T-cell (primary cell): ENCODE measurements at regions not wholly inside any gene's neighbourhood (a gene's known extent, or its start where the extent isn't known, plus 50 kb on each side); places are given as distances from the start of the nearest gene placed in this dataset.
A peak's percentile ranks its signal among the peaks of the same experiment; 100 is the strongest.

Source experiments
- ATAC-seq, 4 experiments: fragments of 200-7000 bp in 3 of 4; fragments of 150-1000 bp in 1 of 4; cut with Tn5 transposase; replicated peaks in 1 of 4; 1 replicate in 3 of 4; 2 replicates in 1 of 4; pipeline ENCODE4 v1.10.0; 2021; ENCODE audit warnings: moderate library complexity in 3 of 4, mild to moderate bottlenecking in 2 of 4, moderate number of reproducible peaks in 1 of 4
- CTCF ChIA-PET, 2 donors: fragments of 300-600 bp; sonication (Branson Sonifier 250); formaldehyde crosslinking; loops; one replicate each; lab custom pipeline; 2022; ENCODE audit warnings: antibody characterized with exemption in 2 of 2; lab: Charles Lee
- POLR2A ChIA-PET, 2 donors: fragments of 300-600 bp; sonication (Branson Sonifier 250); formaldehyde crosslinking; loops; one replicate each; lab custom pipeline; 2022; ENCODE audit warnings: antibody characterized with exemption in 2 of 2; lab: Charles Lee
- DNase-seq, 35 experiments: peaks; one replicate each; pipeline versions ENCODE4 v3.0.0 to v3.0.0-alpha.2; 2013 to 2023
- H3K27ac ChIP-seq: one replicate; pipeline ENCODE4 v1.5.1; 2013; ENCODE audit warnings: low read length
- H3K27me3 ChIP-seq, 2 experiments: replicated peaks in 1 of 2; 1 replicate in 1 of 2; 2 replicates in 1 of 2; pipeline versions ENCODE4 v1.6.1 to v1.7.0; 2013; ENCODE audit warnings: low read length in 1 of 2, mixed read lengths in 1 of 2; ENCODE audit not compliant: control insufficient read depth in 2 of 2, insufficient read depth in 2 of 2; ENCODE audit errors: extremely low read depth in 1 of 2
- H3K36me3 ChIP-seq, 2 donors: 1 replicate in 1 of 2; 2 replicates in 1 of 2; pipeline versions ENCODE4 v1.6.1 to v1.7.0; 2013; ENCODE audit warnings: low read length in 1 of 2; ENCODE audit not compliant: control insufficient read depth in 2 of 2, insufficient read depth in 1 of 2; ENCODE audit errors: extremely low read depth in 1 of 2
- H3K4me1 ChIP-seq, 2 experiments: 1 replicate in 1 of 2; 2 replicates in 1 of 2; pipeline versions ENCODE4 v1.6.1 to v1.7.0; 2013; ENCODE audit warnings: low read length in 2 of 2, mixed read lengths in 1 of 2; ENCODE audit not compliant: insufficient read depth in 2 of 2, control insufficient read depth in 1 of 2; ENCODE audit errors: extremely low read depth in 1 of 2
- H3K4me3 ChIP-seq, 2 donors: 1 replicate in 1 of 2; 2 replicates in 1 of 2; pipeline versions ENCODE4 v1.5.1 to v1.7.0; 2013; ENCODE audit warnings: mild to moderate bottlenecking in 2 of 2, low read length in 1 of 2, moderate library complexity in 1 of 2; ENCODE audit not compliant: control insufficient read depth in 1 of 2; ENCODE audit errors: extremely low read depth in 1 of 2
- H3K9me3 ChIP-seq: 2 replicates; pipeline ENCODE4 v1.7.0; 2013
- H3K27ac Mint-ChIP-seq, 2 donors: one replicate each; pipeline ENCODE4 v1.8.0; 2020 to 2021; ENCODE audit warnings: mild to moderate bottlenecking in 2 of 2, mixed read lengths in 2 of 2
- H3K27me3 Mint-ChIP-seq, 2 donors: one replicate each; pipeline ENCODE4 v1.8.0; 2021 to 2022; ENCODE audit warnings: mixed read lengths in 2 of 2
- H3K36me3 Mint-ChIP-seq: one replicate; pipeline ENCODE4 v1.8.0; 2021; ENCODE audit warnings: mixed read lengths
- H3K4me1 Mint-ChIP-seq, 3 donors: one replicate each; pipeline ENCODE4 v1.8.0; 2020 to 2022; ENCODE audit warnings: mixed read lengths in 3 of 3, mild to moderate bottlenecking in 1 of 3
- H3K4me3 Mint-ChIP-seq, 3 donors: one replicate each; pipeline ENCODE4 v1.8.0; 2020 to 2022; ENCODE audit warnings: mild to moderate bottlenecking in 3 of 3, mixed read lengths in 3 of 3, moderate library complexity in 3 of 3
- H3K9me3 Mint-ChIP-seq, 3 donors: one replicate each; pipeline ENCODE4 v1.8.0; 2020 to 2022; ENCODE audit warnings: mixed read lengths in 3 of 3
- WGBS: methylation state at CpG from one replicate; pipeline ENCODE4 v1.1.5; 2013; ENCODE audit warnings: missing lambda C conversion rate; ENCODE audit not compliant: insufficient coverage; 5-methylcytosine and 5-hydroxymethylcytosine counted together

- H3K27me3 Mint-ChIP-seq: no peaks in the 10 kb centered on the region
- peaks cover 46 to 59% (median 50%) of the 10 kb centered on the region in 3 donors for H3K4me1 Mint-ChIP-seq
- H3K27ac Mint-ChIP-seq: peak overlapping the region in 1 of 2 donors; percentile 56
- ATAC-seq (no peak), DNase-seq (no peak)
- ChIA-PET CTCF (no interaction called here), POLR2A (interaction anchor here (1.2 to 3.7 kb wide), 2 partner anchors 132 to 152 kb away, joined by 3 to 19 read pairs; partner anchors contain the start of gene NEDD9 (in 1 of the 2))
- Histone ChIP-seq H3K4me3 (no peak overlapping the region), H3K4me1 (peaks cover 20 to 36% of the 10 kb centered on the region in 2 experiments), H3K36me3 (peaks cover 0 to 8% of the 10 kb centered on the region in 2 donors), H3K27me3 (no peaks in the 10 kb centered on the region), H3K9me3 (no peaks in the 10 kb centered on the region), H3K27ac (no peak overlapping the region)
- no peaks in the 10 kb centered on the region for H3K9me3 Mint-ChIP-seq
- WGBS: no CpG with 5 or more reads among the region's 7 CpGs
- peaks cover 9% of the 10 kb centered on the region for H3K36me3 Mint-ChIP-seq
- no peak overlapping the region for H3K4me3 Mint-ChIP-seq
These were observed 152.3 kb upstream of the NEDD9 start for GRCh38 chr6:11384531-11385309.

- Mint-ChIP-seq H3K27me3 (no peaks in the 10 kb centered on the region), H3K4me1 (peaks cover 61 to 79% (median 62%) of the 10 kb centered on the region in 3 donors), H3K4me3 (peak overlapping the region; percentile 89 to 94 (median 90)), H3K9me3 (no peaks in the 10 kb centered on the region), H3K27ac (peak overlapping the region; percentile 92 to 93), H3K36me3 (peaks cover 19% of the 10 kb centered on the region)
- DNase-seq: peak; percentile 47 to 87 (median 68)
- no peaks in the 10 kb centered on the region for H3K9me3 ChIP-seq
- peak; percentile 95 to 97 (median 96) for ATAC-seq
- CTCF ChIA-PET: interaction anchor here (0.6 to 1.8 kb wide), 15 partner anchors 15 to 211 kb away, joined by 3 to 9 read pairs (median 3); partner anchors contain the start of gene NEDD9 (in 1 of the 2)
- WGBS: 0% methylated on average over 3 of the region's 13 CpGs
- peaks cover 0 to 8% of the 10 kb centered on the region in 2 donors for H3K36me3 ChIP-seq
- peak overlapping the region; percentile 94 for H3K27ac ChIP-seq
- peak overlapping the region; percentile 80 for H3K4me3 ChIP-seq
- H3K4me1 ChIP-seq: peaks cover 20 to 46% of the 10 kb centered on the region in 2 experiments
- H3K27me3 ChIP-seq: no peaks in the 10 kb centered on the region
- POLR2A ChIA-PET: interaction anchor here (0.6 to 4.1 kb wide), 15 partner anchors 9 to 684 kb away, joined by 3 to 29 read pairs (median 4); partner anchors contain the start of gene NEDD9 (in 1 of the 2)
These were observed 149.5 kb upstream of the NEDD9 start for GRCh38 chr6:11381801-11382513.

- 73% methylated on average over 2 of the region's 12 CpGs for WGBS
- H3K9me3 ChIP-seq: no peaks in the 10 kb centered on the region
- H3K27ac Mint-ChIP-seq: peak overlapping the region; percentile 92 to 93
- H3K4me1 ChIP-seq: peaks cover 20 to 48% of the 10 kb centered on the region in 2 experiments
- H3K4me1 Mint-ChIP-seq: peaks cover 61 to 79% (median 61%) of the 10 kb centered on the region in 3 donors
- no peaks in the 10 kb centered on the region for H3K27me3 Mint-ChIP-seq
- H3K36me3 ChIP-seq: peaks cover 0 to 8% of the 10 kb centered on the region in 2 donors
- ATAC-seq: no peak
- H3K27ac ChIP-seq: peak overlapping the region; percentile 94
- CTCF ChIA-PET: interaction anchor here (0.6 to 1.8 kb wide), 10 partner anchors 14 to 179 kb away, joined by 3 to 9 read pairs (median 4); partner anchors contain the start of gene NEDD9 (in 1 of the 2)
- no peaks in the 10 kb centered on the region for H3K9me3 Mint-ChIP-seq
- POLR2A ChIA-PET: interaction anchor here (0.6 to 4.1 kb wide), 14 partner anchors 8 to 159 kb away, joined by 3 to 29 read pairs (median 4); partner anchors contain the start of gene NEDD9 (in 1 of the 2)
- DNase-seq: no peak
- H3K36me3 Mint-ChIP-seq: peaks cover 22% of the 10 kb centered on the region
- H3K27me3 ChIP-seq: no peaks in the 10 kb centered on the region
- peak overlapping the region; percentile 80 for H3K4me3 ChIP-seq
- peak overlapping the region; percentile 89 to 94 (median 90) for H3K4me3 Mint-ChIP-seq
These were observed 148.7 kb upstream of the NEDD9 start for GRCh38 chr6:11380969-11381744.

GRCh38 chr6:11380549-11380948 is 148.1 kb upstream of the NEDD9 start:
- H3K4me3 ChIP-seq: peak overlapping the region in 1 of 2 donors; percentile 80
- H3K4me3 Mint-ChIP-seq: peak overlapping the region; percentile 89 to 94 (median 90)
- ChIA-PET CTCF (interaction anchor here (1.1 to 1.8 kb wide), 4 partner anchors 14 to 208 kb away, joined by 3 to 9 read pairs (median 4); no protein-coding TSS in a partner anchor), POLR2A (interaction anchor here (0.6 to 4.1 kb wide), 6 partner anchors 10 to 158 kb away, joined by 3 to 29 read pairs (median 4); partner anchors contain the start of gene NEDD9 (in 1 of the 2))
- H3K27ac ChIP-seq: no peak overlapping the region
- no peaks in the 10 kb centered on the region for H3K9me3 Mint-ChIP-seq
- H3K4me1 Mint-ChIP-seq: peaks cover 63 to 80% (median 65%) of the 10 kb centered on the region in 3 donors
- ATAC-seq (no peak), DNase-seq (no peak)
- peaks cover 26% of the 10 kb centered on the region for H3K36me3 Mint-ChIP-seq
- peak overlapping the region; percentile 92 to 93 for H3K27ac Mint-ChIP-seq
- H3K27me3 Mint-ChIP-seq: no peaks in the 10 kb centered on the region
- 80% methylated on average over 6 of the region's 7 CpGs for WGBS
- no peaks in the 10 kb centered on the region for H3K27me3 ChIP-seq
- H3K36me3 ChIP-seq: peaks cover 0 to 8% of the 10 kb centered on the region in 2 donors
- no peaks in the 10 kb centered on the region for H3K9me3 ChIP-seq
- peaks cover 20 to 48% of the 10 kb centered on the region in 2 experiments for H3K4me1 ChIP-seq

GRCh38 chr6:11379805-11380204 is 147.3 kb upstream of the NEDD9 start:
- H3K4me1 Mint-ChIP-seq: peaks cover 66 to 83% (median 72%) of the 10 kb centered on the region in 3 donors
- WGBS: no CpG with 5 or more reads among the region's 4 CpGs
- no peaks in the 10 kb centered on the region for H3K27me3 ChIP-seq
- H3K9me3 ChIP-seq: no peaks in the 10 kb centered on the region
- no peak overlapping the region for H3K27ac Mint-ChIP-seq
- H3K9me3 Mint-ChIP-seq: no peaks in the 10 kb centered on the region
- H3K4me3 Mint-ChIP-seq: peak overlapping the region in 2 of 3 donors; percentile 17 to 94
- peaks cover 0 to 8% of the 10 kb centered on the region in 2 donors for H3K36me3 ChIP-seq
- H3K4me1 ChIP-seq: peaks cover 26 to 48% of the 10 kb centered on the region in 2 experiments
- peaks cover 34% of the 10 kb centered on the region for H3K36me3 Mint-ChIP-seq
- ChIA-PET CTCF (interaction anchor here (1.3 kb wide), 2 partner anchors 13 to 207 kb away, joined by 4 read pairs; no protein-coding TSS in a partner anchor), POLR2A (interaction anchor here in 1 of 2 donors (4.1 kb wide), 1 partner anchor 12 kb away, joined by 29 read pairs; no protein-coding TSS in a partner anchor)
- H3K27me3 Mint-ChIP-seq: no peaks in the 10 kb centered on the region
- ATAC-seq: no peak
- no peak for DNase-seq
- H3K4me3 ChIP-seq: no peak overlapping the region
- H3K27ac ChIP-seq: no peak overlapping the region
